ENCODE measurements at regions not wholly inside any gene's neighbourhood (a gene's known extent, or its start where the extent isn't known, plus 50 kb on each side); places are given as distances from the start of the nearest gene placed in this dataset.

DNA sequence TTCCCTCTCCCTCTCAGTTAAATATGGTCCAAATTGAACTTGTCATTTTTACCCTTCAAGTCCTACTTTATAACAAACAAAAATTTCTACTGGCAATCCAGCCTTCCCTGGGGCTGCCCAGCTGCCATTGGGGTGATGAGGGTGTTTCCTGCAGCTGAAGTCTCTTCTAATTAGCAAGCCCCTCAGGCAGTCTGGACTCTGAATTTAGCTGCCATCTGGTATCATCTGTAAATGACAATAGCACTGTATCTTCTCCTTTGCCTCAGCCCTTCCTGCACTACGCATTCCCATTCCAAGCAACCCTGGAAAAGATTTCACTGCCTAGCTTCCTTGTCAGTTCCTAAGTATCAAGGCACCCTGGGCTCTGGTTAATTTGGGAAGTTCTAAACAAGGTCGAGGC is 331.1 kb upstream of the KLF12 start:
- Mint-ChIP-seq H3K27ac (no peak overlapping the region), H3K9me3 (no peaks in the 10 kb centered on the region), H3K4me1 (no peaks in the 10 kb centered on the region), H3K27me3 (peaks cover 9% of the 10 kb centered on the region), H3K4me3 (no peak overlapping the region), H3K36me3 (no peaks in the 10 kb centered on the region)

DNA sequence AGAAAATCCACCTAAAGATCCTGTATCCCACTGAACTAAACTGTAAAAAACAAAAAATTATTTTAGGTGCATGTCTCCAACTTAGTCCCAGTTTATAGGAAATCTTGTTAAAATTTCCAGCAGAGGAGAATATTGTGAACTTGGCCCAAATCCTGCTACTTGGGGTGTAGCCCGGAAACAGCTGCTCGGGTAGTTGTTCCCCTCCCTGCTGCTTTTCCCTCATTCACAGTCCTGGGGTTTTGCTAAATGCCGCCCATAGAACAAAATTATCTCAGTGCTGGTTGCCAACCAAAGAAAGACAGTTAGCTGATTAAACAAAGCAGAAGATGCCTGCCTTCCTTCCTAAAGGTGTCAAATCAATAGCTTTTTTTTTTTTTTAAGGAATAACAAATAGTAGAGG is 330.5 kb upstream of the KLF12 start:
- Mint-ChIP-seq H3K4me3 (no peak overlapping the region), H3K27me3 (peaks cover 8% of the 10 kb centered on the region), H3K27ac (no peak overlapping the region), H3K9me3 (no peaks in the 10 kb centered on the region), H3K36me3 (no peaks in the 10 kb centered on the region), H3K4me1 (no peaks in the 10 kb centered on the region)

DNA sequence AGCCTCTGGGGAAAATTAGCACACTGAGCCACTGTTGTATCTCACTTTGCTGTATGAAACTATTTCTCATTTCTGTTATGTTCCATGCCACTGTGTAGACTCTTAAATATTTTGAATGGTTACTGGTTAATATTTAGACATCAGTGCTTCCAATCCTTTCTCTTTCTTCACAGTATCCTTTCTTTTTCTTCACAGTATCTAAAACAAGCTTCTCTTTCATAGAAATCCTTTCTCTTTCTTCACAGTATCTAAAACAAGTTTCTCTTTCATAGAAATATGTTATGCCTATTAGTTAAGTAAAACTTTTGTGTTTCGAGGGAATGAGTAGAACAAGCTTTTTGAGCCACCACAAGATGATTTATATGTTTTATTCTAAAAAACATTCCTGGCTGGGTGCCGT is 326.8 kb upstream of the KLF12 start:
- H3K4me1 Mint-ChIP-seq = peaks cover 0 to 2% (median under 1%) of the 10 kb centered on the region in 3 donors
- no peak overlapping the region for H3K27ac Mint-ChIP-seq
- no peak overlapping the region for H3K4me3 Mint-ChIP-seq
- H3K36me3 Mint-ChIP-seq = no peaks in the 10 kb centered on the region
- no peaks in the 10 kb centered on the region for H3K9me3 Mint-ChIP-seq
- peaks cover 4% of the 10 kb centered on the region for H3K27me3 Mint-ChIP-seq

DNA sequence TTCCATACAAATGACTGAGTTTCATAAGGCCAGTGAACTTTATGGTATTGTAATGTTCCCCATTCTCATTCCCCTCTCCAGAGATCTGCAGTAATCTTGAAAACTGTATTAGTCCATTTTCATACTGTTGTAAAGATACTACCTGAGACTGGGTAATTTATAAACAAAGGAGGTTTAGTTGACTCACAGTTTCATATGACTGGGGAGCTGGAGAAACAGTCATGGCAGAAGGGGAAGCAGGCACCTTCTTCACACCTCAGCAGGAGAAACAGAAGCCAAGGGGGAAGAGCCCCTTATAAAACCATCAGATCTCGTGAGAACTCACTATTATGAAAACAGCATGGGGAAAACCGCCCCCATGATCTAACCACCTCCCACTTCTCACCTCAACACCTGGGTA is 318.7 kb upstream of the KLF12 start:
- peaks cover 14% of the 10 kb centered on the region for H3K27me3 Mint-ChIP-seq
- peaks cover 2 to 6% (median 3%) of the 10 kb centered on the region in 3 donors for H3K4me1 Mint-ChIP-seq
- H3K36me3 Mint-ChIP-seq = no peaks in the 10 kb centered on the region
- H3K4me3 Mint-ChIP-seq = no peak overlapping the region
- H3K27ac Mint-ChIP-seq = no peak overlapping the region
- H3K9me3 Mint-ChIP-seq = peaks cover 0 to 4% (median 4%) of the 10 kb centered on the region in 3 donors

DNA sequence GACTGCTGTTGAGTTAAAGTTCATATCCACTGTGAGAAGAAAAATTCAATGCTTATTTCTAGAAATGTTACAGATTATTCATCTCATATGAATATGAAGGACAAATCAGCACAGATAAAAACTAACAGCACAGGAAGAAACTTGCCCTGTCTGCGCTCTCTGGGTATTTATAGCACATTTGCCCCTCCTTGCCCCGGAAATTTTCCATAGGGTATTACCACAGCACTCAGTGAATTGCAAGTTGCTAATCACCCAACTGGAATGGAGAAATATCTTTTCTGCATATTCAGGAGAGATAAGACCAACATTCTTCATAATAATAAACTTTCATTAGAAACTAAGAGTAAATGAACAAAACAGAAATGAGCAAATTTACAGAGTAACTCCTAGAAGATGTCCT is 318.0 kb upstream of the KLF12 start:
- Mint-ChIP-seq H3K9me3 (peaks cover 0 to 4% (median 4%) of the 10 kb centered on the region in 3 donors), H3K27ac (no peak overlapping the region), H3K36me3 (no peaks in the 10 kb centered on the region), H3K27me3 (peaks cover 14% of the 10 kb centered on the region), H3K4me1 (peaks cover 2 to 4% (median 3%) of the 10 kb centered on the region in 3 donors), H3K4me3 (no peak overlapping the region)

DNA sequence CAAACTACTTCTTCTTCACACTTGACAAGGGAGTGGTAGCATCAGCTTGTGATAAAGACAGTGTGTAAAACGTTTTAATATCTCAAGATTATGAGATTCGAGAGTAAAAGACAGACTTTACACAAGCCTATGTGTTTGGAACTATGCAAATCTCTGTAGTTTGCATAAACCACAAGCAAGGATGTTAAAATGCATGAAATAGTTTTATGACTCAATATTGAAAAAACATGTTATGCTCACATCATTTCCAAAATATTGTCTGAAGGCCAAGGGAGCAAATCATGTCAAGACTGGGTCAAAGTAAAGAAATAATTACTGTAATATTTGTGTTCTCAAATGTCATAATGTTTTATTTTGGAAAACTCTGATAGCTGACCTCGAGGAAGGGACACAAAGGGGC is 316.8 kb upstream of the KLF12 start:
- H3K9me3 Mint-ChIP-seq = peaks cover 0 to 4% (median 4%) of the 10 kb centered on the region in 3 donors
- peaks cover 14% of the 10 kb centered on the region for H3K27me3 Mint-ChIP-seq
- no peak overlapping the region for H3K27ac Mint-ChIP-seq
- H3K4me3 Mint-ChIP-seq = no peak overlapping the region
- H3K36me3 Mint-ChIP-seq = no peaks in the 10 kb centered on the region
- H3K4me1 Mint-ChIP-seq = peaks cover 1 to 4% (median 3%) of the 10 kb centered on the region in 3 donors

DNA sequence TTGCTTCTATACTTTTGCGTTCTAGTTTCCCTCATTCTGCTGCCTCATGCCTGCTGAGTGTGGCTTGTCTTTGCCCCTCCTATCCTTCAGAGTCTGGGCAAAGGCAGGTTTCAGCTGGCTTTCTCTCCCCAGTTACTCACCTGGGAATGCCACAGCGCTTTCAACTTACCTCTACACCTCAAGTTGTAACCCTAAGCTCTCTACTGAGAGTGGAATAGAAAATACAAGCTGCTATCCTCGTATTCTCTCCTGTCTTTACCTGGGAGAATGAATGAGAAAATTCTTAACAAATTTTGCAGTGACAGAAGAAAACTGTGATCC is 316.3 kb upstream of the KLF12 start:
- H3K9me3 Mint-ChIP-seq = peaks cover 0 to 4% (median 4%) of the 10 kb centered on the region in 3 donors
- H3K27me3 Mint-ChIP-seq = peaks cover 14% of the 10 kb centered on the region
- H3K4me1 Mint-ChIP-seq = peaks cover 0 to 4% (median 3%) of the 10 kb centered on the region in 3 donors
- H3K27ac Mint-ChIP-seq = no peak overlapping the region
- no peak overlapping the region for H3K4me3 Mint-ChIP-seq
- H3K36me3 Mint-ChIP-seq = no peaks in the 10 kb centered on the region

DNA sequence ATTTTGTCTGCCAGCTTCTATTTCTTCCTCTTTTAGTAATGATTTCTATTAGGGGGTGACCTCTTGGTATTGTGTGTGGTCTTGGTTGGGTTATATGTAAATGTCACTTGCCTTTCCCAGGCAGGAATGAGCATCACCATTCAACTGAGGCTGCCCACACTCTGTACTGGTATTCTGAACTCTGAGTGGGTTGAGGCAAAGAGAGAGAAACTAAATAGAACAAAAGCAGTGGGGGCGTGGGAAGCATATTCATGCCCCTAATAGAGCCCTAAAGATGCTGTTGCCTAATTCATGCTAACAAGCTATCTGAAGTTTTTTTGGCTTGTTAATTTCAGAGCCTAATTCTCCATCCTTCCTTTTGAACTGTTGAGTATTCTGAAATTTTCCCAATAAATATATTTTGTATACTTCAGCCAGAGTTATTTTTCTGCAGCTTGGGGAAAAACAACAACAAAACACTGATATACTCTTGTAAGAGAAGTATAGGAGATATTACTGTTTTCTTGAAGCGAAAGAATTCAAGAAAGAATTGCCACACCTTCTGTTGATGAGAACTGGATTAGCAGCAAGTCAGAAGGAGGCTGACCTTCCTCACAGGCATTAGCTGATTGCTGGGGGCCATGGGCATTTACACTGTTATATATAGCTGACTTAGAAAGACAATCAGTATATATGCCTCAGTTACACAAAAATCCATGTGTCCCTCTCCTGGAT is 315.8 kb upstream of the KLF12 start:
- Mint-ChIP-seq H3K9me3 (peaks cover 0 to 4% (median 4%) of the 10 kb centered on the region in 3 donors), H3K27ac (peak overlapping the region in 1 of 3 donors; percentile 3), H3K4me3 (no peak overlapping the region), H3K27me3 (peaks cover 14% of the 10 kb centered on the region), H3K4me1 (peaks cover 0 to 4% (median 3%) of the 10 kb centered on the region in 3 donors), H3K36me3 (no peaks in the 10 kb centered on the region)

DNA sequence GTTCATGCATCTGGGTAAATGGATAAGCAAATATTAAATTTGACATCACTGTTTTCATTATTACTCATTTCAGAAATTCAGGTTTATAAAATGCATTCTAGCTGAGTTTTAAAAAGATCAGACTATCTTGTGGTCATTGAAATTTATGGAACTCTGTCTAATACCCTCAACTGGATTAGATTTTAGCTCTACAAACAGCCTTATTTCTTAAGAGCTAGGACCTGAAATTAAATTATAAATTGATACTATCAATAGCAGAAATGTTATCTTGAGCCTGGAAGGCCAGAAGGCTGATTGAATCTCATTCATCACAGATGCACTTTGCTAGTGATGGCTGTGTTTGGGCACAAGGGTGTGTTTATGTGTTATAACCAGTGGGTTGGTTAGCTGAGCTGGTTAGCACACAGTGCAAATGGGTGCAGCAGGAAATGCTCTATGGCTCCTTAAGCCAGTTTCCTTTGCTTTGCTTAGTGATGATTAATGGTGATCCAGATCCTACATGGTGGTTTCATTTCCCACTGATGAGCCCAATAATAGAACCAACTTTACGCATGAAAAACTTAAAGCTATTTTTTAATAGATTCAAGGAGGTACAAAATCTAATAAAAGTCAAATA is 310.8 kb upstream of the KLF12 start:
- H3K36me3 Mint-ChIP-seq = no peaks in the 10 kb centered on the region
- no peak overlapping the region for H3K4me3 Mint-ChIP-seq
- peaks cover 0 to 12% (median 1%) of the 10 kb centered on the region in 3 donors for H3K9me3 Mint-ChIP-seq
- H3K27ac Mint-ChIP-seq = no peak overlapping the region
- H3K4me1 Mint-ChIP-seq = no peaks in the 10 kb centered on the region
- H3K27me3 Mint-ChIP-seq = peaks cover 3% of the 10 kb centered on the region

DNA sequence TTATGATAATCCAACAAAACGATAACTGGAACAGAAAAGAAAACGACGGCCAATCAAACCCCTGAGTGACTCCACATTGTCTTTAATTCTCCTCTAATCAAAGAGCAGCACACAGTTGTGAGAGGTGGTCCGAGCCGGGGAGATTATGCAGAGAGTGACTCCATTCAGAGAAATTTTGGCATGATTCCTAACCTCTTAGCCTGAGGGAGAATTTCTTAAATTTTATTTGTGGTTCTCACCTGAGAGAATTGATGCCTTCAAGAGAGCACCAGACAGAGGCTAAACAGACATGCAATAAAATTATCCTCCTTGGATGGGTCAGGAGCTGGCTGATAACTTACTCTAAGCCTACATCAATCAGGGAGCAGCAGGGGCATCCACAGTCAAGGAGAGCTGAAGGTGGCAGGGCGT is 310.0 kb upstream of the KLF12 start:
- Mint-ChIP-seq H3K4me3 (no peak overlapping the region), H3K9me3 (peaks cover 0 to 7% (median 0%) of the 10 kb centered on the region in 3 donors), H3K27me3 (peaks cover 3% of the 10 kb centered on the region), H3K27ac (no peak overlapping the region), H3K36me3 (no peaks in the 10 kb centered on the region), H3K4me1 (no peaks in the 10 kb centered on the region)

DNA sequence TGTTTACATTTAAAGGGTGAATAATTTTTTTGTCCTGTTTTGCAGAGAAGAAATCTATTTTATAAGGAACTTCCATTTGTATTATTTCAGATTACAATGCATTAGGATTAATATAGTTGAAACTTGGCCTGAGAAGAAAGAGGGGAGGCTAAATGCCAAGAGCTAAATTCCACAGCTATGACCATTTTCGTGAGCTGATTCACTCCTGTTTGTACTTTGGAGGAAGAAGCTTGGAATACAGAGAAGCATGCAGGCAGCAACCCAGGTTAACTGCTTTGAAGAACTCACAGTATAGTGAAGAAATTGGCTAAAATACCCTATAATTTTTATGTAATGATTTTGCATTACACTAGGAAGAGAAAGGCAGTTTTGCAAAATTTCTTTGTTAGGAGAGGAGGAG is 309.4 kb upstream of the KLF12 start:
- Mint-ChIP-seq H3K4me1 (no peaks in the 10 kb centered on the region), H3K9me3 (peaks cover 0 to 7% (median 0%) of the 10 kb centered on the region in 3 donors), H3K27ac (no peak overlapping the region)

DNA sequence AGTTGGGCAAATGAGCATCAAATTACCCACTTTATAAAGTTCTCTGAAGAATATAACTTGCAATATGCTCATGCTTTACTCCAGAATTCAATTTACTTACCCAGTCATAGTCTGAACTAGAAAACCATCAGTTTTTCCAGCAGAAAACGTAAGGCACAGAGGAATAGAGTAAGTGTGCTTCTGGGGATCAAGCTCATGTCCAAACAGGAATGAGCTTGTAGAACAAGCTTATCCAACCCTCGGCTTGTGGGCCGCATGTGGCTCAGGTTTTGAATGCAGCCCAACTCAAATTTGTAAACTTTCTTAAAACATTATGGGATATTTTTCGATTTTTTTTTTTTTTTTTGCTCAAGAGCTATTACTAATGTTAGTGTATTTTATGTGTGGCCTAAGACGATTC is 308.5 kb upstream of the KLF12 start:
- H3K27ac Mint-ChIP-seq = no peak overlapping the region
- no peaks in the 10 kb centered on the region for H3K36me3 Mint-ChIP-seq
- peaks cover 3% of the 10 kb centered on the region for H3K27me3 Mint-ChIP-seq
- no peaks in the 10 kb centered on the region for H3K4me1 Mint-ChIP-seq
- H3K4me3 Mint-ChIP-seq = no peak overlapping the region
- peaks cover 0 to 7% (median 0%) of the 10 kb centered on the region in 3 donors for H3K9me3 Mint-ChIP-seq

More for the DNA sequence above, 309.4 kb upstream of the KLF12 start:
- no peak overlapping the region for H3K4me3 Mint-ChIP-seq
- H3K36me3 Mint-ChIP-seq = no peaks in the 10 kb centered on the region
- H3K27me3 Mint-ChIP-seq = peaks cover 3% of the 10 kb centered on the region

DNA sequence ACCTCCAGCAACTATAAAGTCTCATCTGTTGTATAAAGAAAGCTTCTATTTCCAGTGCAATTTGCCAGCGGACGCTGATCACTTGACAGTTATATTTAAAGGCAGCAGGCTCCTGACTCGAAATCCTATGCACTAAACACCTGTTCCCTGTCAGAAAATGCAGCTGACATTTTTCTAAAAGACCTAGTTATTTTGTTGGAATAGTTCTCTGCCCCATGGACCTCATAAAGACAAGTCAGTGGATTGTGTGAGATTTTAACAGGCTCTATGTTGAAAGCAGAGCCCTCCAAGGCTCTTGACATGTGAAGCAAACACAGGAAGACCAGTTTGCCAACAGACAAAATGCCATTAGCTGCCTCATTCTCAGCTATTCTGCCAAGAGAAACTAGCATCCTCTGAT is 304.7 kb upstream of the KLF12 start:
- H3K4me3 Mint-ChIP-seq = no peak overlapping the region
- no peaks in the 10 kb centered on the region for H3K4me1 Mint-ChIP-seq
- H3K36me3 Mint-ChIP-seq = no peaks in the 10 kb centered on the region
- H3K9me3 Mint-ChIP-seq = peaks cover 0 to 7% (median 0%) of the 10 kb centered on the region in 3 donors
- H3K27ac Mint-ChIP-seq = no peak overlapping the region
- H3K27me3 Mint-ChIP-seq = peaks cover 3% of the 10 kb centered on the region

DNA sequence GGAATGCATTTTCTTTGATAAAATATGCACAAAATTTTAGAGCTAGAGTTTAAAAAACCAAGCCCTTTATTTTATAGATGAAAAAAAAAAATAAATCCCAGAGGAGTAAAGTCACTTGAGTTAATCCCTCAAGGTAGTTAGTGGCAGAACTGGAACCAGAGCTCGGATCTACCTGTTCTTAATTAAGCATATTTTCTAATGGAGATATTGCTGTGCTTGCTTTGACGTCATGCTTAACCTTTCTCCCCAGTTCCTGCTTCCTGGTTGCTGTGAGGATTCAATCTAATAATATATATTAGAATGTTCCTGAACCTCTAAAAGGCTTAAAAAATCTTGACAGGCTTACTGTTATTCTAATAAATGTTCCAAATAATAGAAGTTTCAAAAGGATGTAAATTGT is 300.6 kb upstream of the KLF12 start:
- no peaks in the 10 kb centered on the region for H3K9me3 Mint-ChIP-seq
- no peaks in the 10 kb centered on the region for H3K4me1 Mint-ChIP-seq
- no peak overlapping the region for H3K27ac Mint-ChIP-seq
- H3K36me3 Mint-ChIP-seq = no peaks in the 10 kb centered on the region
- H3K27me3 Mint-ChIP-seq = no peaks in the 10 kb centered on the region
- no peak overlapping the region for H3K4me3 Mint-ChIP-seq

DNA sequence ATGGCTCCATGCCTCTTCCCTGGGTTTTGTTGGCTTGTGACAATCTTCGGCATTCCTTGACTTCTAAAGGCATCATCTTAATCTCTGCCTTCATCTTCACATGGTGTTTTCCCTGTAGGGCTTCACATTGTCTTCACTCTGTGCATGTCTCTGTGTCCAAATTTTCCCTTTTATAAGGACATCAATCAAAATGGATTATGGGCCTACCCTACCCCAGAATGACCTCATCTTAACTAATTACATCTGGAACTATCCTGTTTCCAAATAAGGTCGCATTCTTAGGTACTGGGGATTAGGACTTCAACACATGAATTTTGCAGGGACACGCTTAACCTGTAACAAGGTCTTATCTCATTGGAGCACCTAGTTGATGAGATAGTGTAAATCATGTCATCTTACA is 290.3 kb upstream of the KLF12 start:
- peaks cover 0 to 2% (median 0%) of the 10 kb centered on the region in 3 donors for H3K9me3 Mint-ChIP-seq
- H3K4me1 Mint-ChIP-seq = no peaks in the 10 kb centered on the region
- no peak overlapping the region for H3K4me3 Mint-ChIP-seq
- H3K27ac Mint-ChIP-seq = no peak overlapping the region
- H3K27me3 Mint-ChIP-seq = peaks cover 2% of the 10 kb centered on the region
- H3K36me3 Mint-ChIP-seq = no peaks in the 10 kb centered on the region

DNA sequence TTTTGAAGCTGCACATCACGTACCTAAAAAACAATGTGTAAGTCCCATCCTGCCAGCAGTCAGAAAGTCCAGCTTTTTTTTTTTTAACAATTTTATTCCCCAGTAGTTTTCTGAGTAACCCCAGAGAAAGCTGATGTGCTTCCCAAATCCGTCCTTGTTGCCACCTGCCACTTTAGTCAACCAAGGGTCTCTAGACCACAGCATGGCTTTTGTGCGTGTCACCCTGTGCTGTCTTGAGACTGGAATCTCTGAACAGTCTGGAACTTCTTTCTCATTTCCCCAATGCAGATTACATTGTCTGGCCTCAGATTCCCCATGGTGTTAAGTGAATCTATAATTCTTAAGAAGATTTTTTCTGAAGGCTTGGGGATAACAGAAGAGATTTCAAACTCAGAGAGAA is 289.2 kb upstream of the KLF12 start:
- Mint-ChIP-seq H3K27me3 (peaks cover 2% of the 10 kb centered on the region), H3K27ac (no peak overlapping the region), H3K9me3 (peaks cover 0 to 2% (median 0%) of the 10 kb centered on the region in 3 donors), H3K4me1 (no peaks in the 10 kb centered on the region), H3K36me3 (no peaks in the 10 kb centered on the region), H3K4me3 (no peak overlapping the region)

Data from IgD-negative memory B cell (primary cell).